GM18873 (cell line): ENCODE measurements at regions not wholly inside any gene's neighbourhood (a gene's known extent, or its start where the extent isn't known, plus 50 kb on each side); places are given as distances from the start of the nearest gene placed in this dataset.

ENCODE experiments used
- ATAC-seq: cut with Tn5 transposase; IDR thresholded peaks from one replicate; pipeline ENCODE4 v1.9.1; 2021; ENCODE audit warnings: mild to moderate bottlenecking, moderate library complexity, moderate number of reproducible peaks; ENCODE audit not compliant: unreplicated experiment, low FRiP score

DNA sequence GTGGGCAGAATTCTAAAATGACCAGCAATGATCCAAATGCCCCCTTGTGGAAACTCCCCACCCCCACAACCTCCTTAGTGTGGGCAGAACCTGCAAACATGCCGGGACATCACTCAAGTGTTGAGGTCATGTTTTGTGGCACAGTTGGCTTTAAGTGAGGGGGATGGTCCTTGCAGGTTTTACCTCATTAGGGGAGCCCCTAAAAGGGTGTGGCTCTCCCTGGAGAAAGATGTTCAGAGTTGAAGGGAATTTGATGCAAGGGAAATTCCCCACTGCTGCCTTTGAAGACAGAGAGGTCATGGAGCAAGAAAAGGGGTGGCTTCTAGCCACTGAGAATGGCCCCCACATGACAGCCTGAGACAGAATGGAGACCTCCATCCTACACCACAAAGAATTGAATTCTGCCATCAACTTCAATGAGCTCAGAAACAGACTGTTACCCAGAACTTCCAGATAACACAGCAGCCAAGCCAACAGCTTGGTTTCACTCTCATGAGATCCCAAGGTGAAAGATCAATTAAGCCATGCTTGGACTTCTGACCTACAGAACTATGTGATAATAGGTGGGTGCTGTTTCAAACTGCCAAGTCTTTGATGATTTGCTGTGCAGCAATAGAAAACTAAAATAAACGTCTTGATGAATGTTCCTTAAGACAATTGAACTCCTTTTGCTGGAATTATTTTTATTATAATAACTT lies 103.4 kb downstream of the MED10 start:
- no peak for ATAC-seq

DNA sequence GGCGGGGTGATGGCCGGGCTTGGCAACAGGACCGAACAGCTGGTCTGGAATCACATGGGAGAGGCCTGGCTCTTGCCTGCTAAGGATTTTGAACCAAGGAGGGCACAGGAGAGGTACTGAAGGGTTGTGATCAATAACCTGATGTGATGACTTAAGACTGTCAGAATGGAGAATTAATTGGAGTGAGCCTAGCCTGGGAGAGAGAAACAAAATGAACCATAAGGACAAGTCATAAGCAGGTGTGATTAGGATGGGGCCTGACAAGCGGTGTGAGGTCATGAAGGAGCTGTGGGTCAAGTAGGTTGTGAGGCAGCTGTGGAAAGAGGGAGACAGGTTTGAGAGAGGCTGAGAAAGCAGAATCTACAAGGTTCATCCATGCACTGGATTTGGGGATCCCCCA lies 104.6 kb downstream of the MED10 start:
- ATAC-seq, result no peak

DNA sequence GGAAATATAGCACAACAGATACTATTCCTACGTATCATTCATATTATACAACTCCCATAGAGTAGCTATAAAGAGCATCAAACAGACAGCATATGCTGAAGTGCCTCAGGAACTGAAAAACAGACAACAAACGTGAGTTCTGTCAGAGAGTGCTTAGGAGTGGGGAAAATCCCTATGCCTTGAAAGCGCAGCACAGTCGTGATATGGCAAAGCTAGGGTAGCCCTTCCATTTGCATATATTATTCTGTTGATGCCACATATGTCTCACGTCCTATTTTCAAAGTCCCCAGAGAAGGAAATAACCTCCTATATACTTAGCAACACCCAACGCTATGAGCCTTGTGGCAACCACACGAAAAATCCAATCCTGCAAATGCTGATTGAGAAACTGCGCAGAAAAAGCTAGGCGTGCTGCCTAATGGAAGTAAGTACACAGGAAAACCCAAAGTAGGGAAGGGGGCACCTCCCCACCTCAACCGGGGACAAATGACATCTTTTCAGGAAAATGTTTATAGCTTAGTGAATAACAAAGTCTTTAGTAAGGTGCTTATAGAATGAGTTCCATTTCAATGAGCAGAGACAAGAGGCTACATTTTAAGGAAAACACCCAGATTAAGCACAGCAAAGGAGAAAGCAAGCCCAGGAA lies 105.1 kb downstream of the MED10 start:
- peak; percentile 66 for ATAC-seq

DNA sequence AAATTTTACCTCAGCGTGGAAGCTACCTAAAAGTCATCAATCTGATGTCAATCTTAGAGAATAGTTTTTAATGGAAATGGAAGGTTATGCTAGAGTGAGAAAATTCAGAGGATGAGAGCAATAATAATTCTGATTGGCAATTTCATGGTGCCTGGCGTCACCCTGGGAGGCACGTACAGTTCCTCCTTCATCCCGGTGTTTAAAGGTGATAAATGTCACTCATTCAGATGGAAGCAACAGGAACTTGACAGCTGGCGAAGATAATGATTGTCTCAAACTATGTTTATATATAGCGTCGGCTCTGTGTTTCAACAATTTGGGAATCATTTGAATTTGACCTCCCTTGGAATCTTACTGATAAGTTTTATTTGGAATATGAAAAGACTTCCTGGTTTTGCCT lies 108.4 kb downstream of the MED10 start:
- ATAC-seq, result no peak

DNA sequence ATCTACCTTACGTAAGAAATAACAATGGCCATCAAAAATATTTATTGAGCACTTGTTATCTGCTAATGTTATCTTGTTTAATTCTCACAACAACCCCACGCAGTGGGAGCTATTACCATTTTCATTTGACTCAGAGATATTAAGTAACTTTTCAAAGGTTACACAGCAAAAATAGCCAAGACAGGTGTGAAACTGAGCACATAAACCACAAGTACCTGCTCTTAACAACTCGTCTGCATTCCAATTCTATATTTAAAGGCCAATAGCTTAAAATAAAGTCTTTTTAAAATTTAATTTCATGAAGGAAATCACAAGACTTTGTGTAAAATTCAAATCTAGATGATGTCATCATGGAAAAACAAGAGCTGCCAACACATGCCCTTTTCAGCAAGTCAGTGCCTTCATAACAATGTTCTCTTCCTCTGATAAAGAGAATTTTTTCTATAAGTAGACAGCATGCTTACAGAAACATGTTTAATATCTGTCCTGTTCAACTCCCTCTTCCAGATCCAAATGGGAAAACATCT lies 111.6 kb downstream of the MED10 start:
- ATAC-seq, result no peak

DNA sequence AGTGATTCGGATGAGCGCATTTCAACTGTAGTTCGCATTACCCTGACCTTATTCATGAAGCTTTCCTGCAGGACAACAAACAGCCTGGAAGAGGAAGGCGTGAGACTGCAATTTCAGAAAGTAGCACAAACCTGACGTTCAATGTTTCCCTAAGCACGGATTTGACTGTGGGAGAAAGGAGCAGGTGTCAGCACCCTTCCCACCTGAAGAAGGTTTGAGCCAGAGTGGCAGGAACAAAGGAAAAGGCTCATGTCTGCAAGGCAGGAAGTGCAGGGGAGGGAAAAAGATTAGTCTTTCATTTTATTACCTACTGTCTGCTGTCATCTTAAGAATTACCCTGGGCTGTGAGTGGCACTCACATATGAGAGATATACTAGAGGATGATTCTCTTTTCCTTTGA lies 114.0 kb downstream of the MED10 start:
- no peak for ATAC-seq

DNA sequence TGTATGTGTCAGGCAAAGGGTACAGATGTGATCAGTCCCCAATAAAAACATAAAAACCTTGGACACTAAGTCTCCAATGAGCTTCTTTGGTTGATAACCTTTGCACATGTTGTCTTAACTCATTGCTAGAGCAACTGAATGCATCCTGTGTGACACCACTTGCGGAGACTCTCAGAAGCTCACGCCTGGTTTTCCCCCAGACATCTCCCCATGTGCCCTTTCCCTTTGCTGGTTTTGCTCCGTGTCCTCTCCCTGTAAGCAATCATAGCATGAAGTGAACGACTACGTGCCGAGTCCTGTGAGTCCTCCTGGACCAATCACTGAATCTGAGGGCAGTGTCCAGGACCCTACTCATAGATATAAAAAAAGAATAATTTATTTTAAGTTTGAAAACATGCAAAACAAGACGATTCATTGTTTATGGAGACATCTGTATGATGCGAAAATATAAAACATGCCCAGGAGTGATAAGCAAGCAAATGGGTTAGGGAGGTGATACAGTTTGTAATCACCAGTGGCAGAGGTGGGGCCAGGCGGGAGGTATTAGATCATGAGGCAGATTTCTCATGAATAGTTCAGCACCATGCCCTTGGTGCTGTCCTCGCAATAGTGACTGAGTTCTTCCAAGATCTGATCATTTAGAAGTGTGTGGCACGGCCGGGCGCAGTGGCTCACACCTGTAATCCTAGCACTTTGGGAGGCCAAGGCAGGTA lies 115.5 kb downstream of the MED10 start:
- ATAC-seq, result no peak

DNA sequence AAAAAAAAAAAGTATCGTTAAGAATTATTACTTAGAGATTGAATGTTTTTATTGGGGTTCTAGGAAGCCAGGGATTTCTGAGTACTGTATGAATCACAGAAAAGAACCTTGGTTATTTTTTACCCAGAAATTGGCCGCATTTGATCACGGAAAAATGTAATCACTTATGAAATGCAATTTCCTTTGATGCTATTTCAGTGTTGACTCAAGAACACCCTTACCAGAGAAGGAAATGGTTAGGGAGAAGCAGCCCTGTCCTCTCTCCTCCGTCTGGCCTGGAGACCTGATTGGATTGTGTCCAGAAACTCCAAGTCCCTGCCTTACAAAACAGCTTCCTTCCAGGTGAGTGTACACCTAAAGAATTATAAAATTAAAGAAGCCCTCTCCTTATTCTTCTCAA lies 116.7 kb downstream of the MED10 start:
- no peak for ATAC-seq

DNA sequence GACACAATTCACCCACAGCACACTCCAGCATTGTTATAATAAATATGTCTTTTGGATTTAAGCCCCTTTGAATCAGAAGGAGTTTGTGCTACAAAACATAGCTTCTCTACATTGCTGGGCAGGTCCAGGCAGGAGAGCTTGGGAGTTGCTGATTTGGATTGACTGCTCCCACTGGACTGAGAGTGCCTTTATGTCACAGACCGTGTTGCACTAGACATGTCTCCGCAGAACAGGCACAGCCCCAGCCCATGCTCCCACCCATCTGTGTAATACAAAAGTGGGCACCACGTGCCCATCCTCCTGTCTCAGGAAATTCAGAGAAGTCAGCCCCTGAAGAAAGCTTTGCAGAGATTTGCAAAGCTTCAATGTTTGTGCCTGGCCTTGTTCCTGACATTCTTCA lies 117.1 kb downstream of the MED10 start:
- ATAC-seq, result no peak

DNA sequence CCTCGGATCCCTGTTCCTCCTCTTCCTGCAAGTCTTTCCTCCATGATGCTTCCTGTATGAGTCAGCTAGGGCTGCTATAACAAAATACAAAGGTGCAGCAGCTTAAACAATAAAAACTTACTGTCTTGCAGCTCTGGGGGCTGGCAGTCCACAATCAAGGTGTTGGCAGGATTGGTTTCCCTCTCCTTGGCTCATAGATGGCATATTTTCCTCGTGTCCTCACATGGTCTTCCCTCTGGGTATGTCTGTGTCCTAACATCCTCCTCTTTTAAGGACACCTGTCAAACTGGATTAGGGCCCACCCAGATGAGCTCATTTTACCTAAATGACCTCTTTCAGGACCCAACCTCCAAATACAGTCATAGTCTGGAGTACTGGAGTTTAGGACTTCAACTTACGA lies 117.5 kb downstream of the MED10 start:
- no peak for ATAC-seq

DNA sequence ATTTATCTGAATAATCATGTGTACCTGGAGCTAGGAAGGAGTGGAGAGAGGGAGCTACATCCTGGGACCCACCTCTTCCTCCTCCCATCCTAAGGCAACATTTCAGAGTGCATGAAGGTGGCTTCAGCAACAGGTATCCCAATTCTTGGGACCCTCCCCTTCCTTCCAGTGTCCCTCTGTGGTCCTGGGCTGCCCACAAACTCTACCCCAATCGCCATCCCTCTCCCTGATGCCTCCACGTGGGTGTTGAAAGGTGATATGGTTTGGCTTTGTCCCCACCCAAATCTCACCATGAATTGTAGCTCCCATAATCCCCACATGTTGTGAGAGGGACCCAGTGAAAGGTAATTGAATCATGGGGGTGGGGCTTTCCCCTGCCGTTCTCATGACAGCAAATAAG lies 121.4 kb downstream of the MED10 start:
- ATAC-seq, result no peak

DNA sequence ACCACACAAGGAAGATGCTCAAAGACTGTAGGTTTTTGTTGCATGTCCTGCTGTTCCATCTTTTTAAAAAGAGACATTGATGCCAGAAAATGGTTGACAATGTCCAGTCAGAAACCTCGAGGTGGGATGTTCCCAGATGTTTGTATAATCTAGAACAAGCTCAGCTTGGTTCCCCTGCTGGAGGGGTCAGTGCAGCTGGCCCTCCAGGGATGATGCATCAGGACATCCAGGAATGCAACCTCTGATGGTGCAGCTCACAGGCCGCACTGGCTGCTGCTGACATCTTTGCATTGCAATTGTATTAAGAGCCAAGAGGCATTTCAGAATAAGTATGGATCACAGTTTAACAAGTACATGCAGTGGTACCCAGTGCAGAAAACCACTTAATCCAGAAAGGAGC lies 122.4 kb downstream of the MED10 start:
- no peak for ATAC-seq

DNA sequence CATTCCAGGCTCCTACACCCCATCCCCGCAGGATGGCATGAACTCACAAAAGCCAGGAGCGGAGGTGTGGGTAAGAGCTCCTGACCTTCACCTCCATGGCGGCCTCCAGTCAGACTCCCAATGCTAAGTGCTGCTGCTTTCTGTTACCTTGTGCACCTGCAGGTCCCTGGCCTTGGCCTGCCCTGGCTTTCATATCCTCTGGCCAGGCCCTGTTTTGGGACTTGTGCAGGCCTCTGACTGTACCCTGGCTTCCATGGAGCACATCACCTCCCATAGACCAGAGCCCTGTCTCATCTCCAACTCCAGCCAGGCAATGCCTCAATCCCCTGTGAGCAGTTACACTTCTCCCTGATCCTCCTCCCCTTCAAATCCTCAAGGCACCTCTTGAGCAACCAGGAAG lies 124.5 kb downstream of the MED10 start:
- ATAC-seq, result no peak

DNA sequence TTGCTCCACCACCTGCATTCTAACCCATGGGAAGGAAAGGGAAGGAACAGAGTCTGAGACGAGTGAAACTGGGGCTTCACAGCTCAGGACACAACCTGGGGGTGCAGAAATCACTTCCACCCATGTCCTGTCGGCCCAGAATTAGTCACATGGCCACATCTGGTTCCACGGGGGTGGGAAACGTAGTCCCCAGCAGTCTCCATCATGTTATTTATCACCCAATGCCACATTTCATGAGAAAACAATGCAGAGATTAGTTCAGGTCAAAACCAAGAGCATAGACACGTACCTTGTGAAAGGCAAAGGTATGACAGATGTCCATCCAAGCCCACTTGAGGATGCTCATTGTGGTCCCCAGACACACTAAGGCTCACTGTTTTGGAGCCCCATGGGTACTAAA lies 125.1 kb downstream of the MED10 start:
- no peak for ATAC-seq

DNA sequence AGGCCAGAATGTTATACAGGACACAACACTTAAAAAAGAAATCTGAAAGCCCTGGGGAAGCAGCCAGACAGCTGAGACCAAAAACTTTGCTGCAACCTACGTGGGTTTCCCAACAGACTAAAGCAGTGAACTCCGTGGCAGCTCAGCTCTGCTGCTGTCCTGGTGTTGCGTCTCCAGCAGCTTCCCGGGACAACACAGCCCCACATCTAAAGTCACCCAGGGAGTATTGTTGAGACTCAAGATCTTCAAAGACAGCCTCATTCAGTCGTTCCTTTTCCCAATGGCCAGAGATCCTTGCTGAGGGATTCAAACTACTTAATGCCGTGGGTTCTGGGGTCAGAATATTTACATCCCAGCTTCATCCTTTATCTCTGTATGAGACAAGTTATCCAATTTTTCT lies 125.8 kb downstream of the MED10 start:
- no peak for ATAC-seq

DNA sequence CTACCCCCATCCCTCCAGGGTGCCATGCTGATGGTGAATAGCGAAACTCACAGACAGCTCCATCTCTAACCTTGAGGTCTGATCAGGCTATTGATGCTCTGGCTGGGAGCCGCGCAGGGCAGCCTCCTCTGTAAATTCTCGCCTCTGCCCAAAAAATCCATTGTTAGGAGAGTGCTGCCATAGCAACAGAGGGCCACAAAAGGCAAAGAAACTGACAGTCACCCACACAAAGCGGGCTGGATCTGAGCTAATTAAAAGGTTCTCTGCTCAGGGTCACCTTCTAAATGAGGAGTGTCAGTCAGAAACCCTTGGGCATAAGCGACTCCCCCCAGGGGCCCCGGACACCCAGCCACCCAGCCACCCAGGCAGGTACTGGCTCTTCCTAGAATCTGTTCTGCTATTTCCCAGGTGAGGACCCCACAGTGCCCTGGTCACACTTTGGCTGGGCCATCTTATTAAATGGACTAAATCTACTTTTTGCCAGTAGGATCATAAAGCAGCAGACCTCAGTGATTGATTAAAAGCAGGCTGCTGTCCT lies 126.7 kb downstream of the MED10 start:
- no peak for ATAC-seq

DNA sequence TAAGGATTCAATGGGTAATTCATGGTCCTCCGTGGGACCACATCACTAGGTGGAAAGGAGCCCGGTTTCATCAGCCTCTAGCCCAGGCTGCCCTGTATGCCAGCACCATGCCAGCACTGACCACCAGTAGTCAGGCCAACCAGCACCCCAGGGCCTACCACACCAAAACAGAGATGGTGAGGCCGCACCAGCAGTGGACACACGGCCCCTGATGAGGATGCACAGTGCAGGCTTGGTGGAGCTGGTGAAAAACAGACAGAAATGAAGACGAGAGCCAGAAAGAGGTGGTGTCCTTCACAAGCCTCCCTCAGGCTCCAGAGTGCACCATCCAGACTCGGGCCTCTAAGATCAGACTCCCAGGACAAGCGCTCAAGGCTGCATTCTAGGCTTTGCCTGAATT lies 128.2 kb downstream of the MED10 start:
- no peak for ATAC-seq

DNA sequence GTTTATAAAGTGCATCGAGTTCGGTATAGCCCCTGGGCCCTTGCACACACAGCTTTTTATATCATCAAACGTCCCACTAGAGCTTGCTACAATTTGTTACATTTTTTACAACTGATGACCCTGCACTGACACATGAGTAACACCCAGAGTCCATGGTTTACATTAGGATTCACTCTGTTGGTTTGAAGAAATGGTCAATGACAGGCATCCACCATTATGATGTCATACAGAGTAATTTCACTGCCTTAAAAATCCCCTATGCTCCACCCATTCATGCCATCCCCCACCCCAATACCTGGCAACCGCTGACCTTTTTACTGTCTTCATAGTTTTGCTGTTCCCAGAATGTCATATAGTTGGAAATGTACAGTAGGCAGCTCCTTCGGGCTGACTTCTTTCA lies 130.2 kb downstream of the MED10 start:
- no peak for ATAC-seq

DNA sequence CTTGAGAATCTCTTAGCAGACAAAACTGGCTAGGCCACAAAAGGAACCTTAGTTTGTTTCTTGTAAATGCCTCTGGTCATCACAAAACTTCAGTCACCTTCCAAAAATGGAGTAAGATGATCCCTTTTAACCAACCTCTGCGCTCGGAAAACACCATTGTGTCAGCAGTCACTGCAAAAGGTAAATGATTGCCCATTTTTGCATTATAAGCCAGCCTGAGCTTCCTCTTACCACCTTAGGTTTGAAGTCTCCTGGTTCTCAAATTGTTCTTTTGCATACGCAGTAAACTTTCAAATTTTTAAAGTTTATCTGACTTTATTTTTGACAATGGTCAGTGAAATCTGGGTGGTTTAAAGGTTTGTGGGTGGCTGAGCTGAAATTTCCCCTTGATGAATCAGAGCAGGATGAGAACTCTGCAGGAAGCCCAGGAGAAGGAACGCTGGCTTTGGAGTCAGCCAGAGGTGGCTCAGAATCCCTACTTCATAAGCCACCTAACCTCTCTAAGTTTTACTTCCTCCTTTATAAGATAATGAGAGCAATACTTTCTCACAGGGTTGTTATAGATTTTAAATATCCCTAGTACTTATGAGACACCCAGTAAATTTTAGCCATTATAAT lies 131.4 kb downstream of the MED10 start:
- ATAC-seq, result no peak

DNA sequence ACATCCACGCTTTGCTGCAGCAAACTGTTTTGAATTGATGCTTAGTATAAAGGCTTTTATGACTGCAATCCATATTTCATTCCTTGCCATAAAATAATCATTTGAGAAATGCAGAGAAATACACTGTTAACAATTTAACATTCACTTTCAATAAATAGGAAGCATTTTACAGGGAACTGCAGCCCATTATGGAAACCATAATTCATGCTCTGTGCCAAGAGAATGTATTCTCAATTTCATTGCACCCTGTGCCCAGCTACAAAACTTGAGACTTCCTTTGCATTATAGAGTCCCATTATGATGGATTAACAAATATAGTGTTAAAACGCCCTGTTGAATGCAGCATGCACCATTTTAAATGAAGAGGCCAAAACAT lies 134.0 kb downstream of the MED10 start:
- ATAC-seq, result no peak

DNA sequence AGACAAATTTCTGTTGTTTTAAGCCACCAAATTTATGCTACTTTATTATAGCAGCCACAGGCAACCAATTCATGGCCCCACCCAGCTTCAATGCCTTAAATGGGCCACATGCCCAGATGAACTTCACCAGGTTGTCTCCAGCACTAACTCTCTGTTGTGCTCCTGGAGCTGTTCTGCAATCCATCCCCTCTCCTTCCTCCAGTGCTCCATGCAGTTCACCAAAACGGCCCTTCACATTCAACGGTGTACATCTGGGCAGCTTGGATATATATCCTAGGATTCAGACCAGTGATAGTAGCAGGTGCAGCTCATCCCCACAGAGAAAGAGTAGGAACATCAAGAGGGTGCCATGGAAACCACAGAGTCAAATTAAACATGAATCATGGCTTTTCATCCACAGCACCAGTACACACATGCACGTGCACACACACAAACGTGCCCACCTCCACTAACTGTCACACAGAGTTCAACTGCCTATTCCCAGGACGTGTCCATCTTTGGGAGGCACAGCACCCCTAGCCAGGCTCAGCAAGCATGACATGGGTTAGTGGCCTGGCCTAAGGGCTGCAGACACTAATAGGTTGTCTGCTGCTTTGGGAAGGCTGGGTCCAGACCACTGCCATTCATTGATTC lies 134.5 kb downstream of the MED10 start:
- ATAC-seq, result no peak
